GM18870 (cell line): ENCODE measurements at regions not wholly inside any gene's neighbourhood (a gene's known extent, or its start where the extent isn't known, plus 50 kb on each side); places are given as distances from the start of the nearest gene placed in this dataset.
"Not testable (repeated sequence)": the region's sequence is repeated elsewhere in the genome, so short reads cannot be mapped to it uniquely, and the experiment has no call there.

Experiments
- ATAC-seq: cut with Tn5 transposase; IDR thresholded peaks from one replicate; pipeline ENCODE4 v1.9.1; 2021; ENCODE audit warnings: moderate library complexity; ENCODE audit not compliant: unreplicated experiment

- ATAC-seq, result not testable (repeated sequence)
These were observed 299.4 kb downstream of the BCL2L11 start for GRCh38 chr2:111420074-111420473.

DNA sequence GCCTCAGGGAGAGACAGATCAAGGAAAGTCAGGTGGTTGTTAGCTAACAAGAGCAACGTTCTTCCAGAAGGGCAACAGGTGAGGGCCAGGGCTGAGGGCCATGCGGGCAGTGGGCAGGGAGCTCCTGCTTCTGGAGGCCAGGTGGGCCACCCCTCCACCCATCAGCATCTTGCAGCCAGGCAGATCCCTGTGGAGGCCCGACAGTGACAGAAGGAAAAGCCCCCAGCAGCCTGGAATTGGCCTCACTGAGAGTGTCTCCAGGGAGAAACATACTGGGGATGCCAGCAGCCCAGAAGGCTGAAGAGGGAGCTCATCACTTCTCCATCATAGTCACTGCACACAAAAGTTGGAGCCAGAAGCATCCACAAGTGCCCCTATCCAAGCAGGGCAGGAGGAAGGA, 300.1 kb downstream of the BCL2L11 start:
- not testable (repeated sequence) for ATAC-seq

DNA sequence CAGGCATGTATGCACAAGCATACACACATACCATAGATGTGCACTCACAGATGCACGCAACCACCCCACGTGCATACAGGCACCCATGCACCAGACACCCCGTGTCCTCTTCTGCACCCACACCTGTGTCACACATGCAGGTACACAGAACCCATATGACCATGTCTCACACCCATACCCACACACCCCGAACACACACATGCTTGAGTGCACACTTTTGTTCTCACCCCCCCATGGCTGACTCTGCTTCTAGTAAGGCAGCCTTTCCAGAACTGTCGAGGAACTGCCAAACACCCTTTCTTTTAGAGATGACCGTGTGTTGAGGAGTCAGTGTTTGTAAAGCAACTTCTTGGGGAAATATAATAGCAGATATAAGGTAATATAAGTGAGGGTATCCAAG, 301.2 kb downstream of the BCL2L11 start:
- ATAC-seq, result not testable (repeated sequence)

DNA sequence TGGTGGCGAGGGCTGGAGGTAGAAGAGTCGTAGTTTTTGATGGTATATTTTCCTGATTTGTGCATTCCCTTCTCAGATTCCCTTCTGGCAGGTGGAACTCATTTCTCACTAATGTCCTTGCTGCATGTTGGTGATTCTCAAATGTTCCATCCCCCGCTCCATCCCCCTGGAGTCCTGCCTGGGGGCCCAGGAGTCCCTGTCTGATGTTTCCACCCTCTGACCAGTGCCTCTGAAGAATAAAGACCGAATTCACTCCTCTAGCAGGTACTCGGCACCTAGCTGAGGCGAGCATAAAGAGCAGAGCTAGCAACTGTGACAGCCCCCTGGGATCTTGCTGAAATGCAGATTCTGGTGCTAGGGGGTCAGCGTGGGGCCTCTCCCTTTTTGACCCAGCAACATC, 301.8 kb downstream of the BCL2L11 start:
- ATAC-seq, result not testable (repeated sequence)

- ATAC-seq, result not testable (repeated sequence)
These were observed 302.5 kb downstream of the BCL2L11 start for GRCh38 chr2:111423184-111423583.

- ATAC-seq, result not testable (repeated sequence)
These were observed 303.5 kb downstream of the BCL2L11 start for GRCh38 chr2:111424176-111424575.

DNA sequence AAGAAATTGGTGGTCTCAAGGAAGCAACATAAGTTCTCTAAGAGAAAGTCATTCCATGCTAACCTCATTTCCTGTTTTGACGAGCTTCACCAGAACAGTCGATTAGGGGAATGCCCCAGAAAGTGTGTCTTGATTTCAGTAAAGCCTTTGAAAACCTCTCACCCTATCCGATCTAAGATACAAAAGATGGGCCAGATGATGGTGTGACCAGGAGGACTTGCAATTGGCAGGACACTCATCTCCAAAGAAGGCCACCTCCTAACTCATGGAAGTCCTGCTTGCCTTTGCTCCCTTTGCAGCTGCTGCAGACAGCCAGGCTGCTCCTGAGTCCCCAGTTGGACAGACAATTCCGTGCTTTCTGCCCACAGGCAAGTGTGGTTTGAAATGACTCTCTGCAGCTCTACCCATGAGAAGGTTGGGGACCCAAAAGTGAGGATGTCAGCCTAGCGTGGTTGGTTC, 304.2 kb downstream of the BCL2L11 start:
- not testable (repeated sequence) for ATAC-seq

- not testable (repeated sequence) for ATAC-seq
These were observed 305.1 kb downstream of the BCL2L11 start for GRCh38 chr2:111425789-111426201.

DNA sequence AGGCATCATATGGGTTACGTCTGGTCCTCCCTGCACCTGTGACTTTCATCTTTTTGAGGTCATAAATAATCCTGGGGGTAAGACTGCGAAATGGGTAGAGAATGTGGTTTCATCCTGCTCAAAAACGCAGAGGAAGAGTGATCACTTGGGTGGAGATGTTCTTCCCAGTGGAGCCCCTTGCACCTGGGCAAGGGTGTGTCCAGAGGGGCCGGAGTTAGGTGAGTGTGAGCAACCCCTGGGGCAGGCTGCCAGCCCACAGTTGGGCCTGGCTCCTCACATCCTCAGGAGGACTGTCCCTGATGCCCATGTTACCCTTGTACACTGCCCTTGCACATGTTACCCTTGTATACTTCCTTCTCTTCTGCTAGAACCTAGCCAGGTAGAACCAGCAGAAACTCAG, 306.6 kb downstream of the BCL2L11 start:
- ATAC-seq, result not testable (repeated sequence)

- not testable (repeated sequence) for ATAC-seq
These were observed 308.2 kb downstream of the BCL2L11 start for GRCh38 chr2:111428915-111429314.

DNA sequence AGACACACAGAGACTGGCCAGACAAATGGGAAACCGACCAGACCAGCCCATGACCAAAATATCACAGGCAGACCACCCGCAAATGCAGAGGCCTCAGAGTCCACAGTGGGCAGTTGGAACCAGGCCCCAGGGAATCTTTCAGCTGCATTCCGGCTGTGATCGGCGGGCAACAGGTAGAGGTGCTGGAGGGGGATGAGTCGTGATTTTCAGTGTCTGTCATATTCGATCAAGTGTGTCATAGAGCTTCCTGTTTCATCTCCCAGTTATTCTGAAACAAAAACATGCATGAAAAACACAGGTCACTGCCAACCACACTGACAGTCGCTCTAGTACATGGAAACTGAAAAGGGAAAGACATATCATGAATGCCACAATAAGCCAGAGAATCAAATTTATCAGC, 308.6 kb downstream of the BCL2L11 start:
- ATAC-seq, result not testable (repeated sequence)

DNA sequence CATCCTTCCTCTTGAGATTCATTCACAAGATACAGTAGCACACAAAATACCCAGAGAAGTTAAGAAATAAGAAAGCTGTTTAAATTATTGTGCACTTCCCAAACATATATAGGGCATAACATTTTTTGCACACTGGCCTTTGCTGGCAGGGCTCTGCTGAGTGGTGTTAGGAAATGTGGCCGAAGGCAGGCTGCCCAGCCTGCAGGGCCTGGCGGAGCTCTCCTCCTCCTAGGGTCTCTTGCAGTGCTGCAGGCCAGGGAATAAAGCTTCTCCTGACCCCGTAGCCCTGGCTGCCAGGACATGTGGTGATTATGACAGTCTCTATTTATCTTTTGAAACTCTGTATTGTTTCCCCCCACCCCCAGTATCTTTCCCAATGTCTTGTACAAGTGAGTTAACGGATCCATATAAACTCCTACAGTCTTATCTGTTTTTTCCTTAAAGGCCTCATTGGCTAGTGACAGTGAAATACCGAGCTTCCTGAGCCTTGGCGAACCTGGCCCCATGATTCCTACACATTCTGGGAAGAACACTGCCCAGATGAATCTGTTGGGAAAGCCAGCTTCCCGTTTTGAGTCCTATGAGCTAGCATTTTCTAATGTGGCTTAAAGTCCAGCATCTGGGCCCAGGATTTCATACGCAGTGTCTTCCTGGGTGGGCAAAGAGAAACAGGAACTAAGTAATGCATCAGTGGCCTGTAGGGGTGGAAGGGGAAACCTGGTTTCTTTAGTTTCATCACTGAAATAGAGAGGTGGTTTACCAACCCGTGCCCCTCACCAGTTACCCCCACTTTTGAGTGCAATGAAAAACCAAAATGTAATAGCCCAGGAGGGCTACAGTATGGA, 310.3 kb downstream of the BCL2L11 start:
- not testable (repeated sequence) for ATAC-seq

- not testable (repeated sequence) for ATAC-seq
These were observed 311.7 kb downstream of the BCL2L11 start for GRCh38 chr2:111432423-111432822.

GRCh38 chr2:111432916-111433499, 312.3 kb downstream of the BCL2L11 start:
- not testable (repeated sequence) for ATAC-seq

DNA sequence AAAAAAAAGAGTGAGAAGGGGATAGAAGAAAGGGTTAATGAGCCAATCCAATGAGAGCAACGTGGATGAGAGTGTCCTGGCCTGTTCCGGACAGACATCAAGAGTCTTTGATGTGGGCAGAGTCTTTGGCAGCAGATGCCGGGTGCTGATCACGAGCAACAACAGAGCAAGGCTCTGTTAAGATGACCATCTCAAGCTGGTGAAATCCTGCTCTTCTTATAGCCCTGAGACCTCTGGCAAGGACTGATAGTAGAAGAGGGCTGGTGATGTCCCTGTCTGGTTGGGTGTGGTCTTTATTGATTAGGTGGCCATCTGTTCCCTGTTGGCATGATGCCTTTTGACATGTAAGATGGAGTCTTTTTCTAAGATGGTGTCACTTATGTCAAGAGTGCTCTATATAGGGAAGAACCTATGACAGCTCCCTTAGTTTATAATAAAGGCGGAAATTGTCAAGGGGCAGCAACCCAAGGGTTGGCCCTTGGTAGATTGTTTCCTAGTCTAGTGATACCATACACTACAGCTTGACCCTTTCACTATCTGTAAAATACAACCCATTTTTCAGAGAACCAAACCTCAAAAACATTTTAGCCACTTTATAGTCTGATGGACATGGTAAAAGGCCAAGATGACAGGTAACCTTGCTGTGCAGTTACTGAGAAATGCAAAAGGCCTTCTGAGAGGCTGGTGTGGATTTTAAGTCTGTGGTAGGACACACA, 313.3 kb downstream of the BCL2L11 start:
- ATAC-seq, result not testable (repeated sequence)

- ATAC-seq, result not testable (repeated sequence)
These were observed 313.9 kb downstream of the BCL2L11 start for GRCh38 chr2:111434608-111434939.

DNA sequence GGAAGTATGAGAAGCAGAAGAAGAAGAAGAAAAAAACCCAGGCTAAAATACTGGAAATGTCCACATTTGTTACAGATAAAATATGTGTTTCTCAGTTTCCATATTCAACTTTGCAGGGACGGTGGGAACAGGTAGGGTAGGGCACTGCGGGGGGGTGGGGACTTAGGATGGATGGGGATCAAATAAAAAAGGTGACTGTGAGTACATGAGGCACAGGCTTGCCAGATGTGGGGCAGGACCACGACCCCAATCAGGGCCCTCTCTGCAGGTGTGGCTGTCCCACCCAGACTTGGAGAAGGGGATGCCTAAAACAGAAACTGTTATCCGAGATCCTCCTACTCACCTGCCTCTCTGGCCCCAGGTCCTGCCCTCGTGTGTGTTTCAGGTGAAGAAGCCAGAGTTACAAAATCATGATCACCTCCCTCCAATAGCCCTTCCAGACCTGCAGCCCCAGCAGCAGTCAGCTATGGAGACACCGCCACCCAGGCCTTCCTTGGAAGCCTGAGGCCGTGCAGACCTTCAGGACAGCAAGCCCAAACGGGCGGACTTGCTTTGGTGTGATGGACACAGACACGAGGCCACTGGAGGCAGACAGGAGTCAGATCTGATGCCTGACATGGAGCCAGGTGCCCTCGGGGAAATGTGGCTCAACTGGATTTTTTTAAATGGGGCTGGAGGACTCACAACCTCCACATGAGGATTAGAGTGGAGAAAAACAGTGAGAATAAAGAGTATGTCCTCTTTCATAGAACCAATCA, 315.0 kb downstream of the BCL2L11 start:
- not testable (repeated sequence) for ATAC-seq

DNA sequence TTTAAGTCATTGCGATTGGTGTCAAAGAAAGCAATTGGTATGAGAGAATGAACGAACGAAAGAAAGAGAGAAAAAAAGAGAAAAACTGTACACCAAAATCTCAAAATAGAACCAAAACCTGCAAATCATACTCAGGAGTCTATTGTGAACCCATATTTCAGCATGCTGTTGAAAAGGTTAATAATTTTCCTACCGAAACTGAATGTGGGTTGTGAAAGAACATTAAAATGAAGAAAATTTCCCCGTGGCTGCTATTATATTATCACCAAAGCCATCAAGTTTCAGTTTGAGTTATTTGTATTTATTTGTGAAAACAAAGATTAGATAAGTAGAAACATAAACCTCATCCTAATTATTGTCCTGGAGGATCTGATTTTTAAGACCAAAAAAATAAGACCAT, 315.7 kb downstream of the BCL2L11 start:
- peak; percentile 67 for ATAC-seq

DNA sequence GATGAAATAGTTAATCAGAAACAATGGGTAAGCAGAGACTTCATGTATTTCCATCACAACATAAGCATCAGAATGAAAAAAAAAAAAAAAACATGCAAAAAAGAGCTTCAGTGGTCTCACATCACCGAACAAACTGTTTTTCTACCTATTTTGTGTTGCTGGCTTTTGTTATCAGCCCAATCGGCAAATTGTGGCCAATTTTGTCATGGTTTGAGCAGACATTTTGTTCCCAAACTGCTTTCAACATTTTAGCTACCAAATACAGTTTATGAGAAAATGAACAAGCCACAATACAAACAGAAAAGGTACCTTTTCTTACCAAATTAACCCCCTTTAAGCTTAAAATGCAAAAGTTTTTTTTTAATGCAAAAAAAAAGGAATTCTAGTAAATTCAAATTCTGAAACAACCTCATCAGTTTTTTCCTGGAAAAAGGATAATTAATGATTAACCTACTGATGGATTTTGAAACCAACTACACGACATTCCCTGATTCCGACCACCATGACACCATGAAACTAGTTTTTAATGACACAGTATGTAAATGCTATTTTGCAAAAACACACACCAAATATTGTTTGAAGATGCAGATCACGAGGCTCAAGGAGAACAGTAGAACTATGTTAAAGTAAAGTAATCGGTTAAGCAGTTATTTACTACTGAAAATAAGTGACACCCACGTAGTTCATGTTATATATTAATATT, 316.7 kb downstream of the BCL2L11 start:
- ATAC-seq, result not testable (repeated sequence)

GRCh38 chr2:111438161-111438560, 317.4 kb downstream of the BCL2L11 start:
- ATAC-seq, result not testable (repeated sequence)
